NCI-H1105 treated with DMSO at 0.1 percent for 48 hours (cell line): ENCODE measurements at regions not wholly inside any gene's neighbourhood (a gene's known extent, or its start where the extent isn't known, plus 50 kb on each side); places are given as distances from the start of the nearest gene placed in this dataset.
"Not testable (repeated sequence)": the region's sequence is repeated elsewhere in the genome, so short reads cannot be mapped to it uniquely, and the experiment has no call there.

ENCODE experiments used
- DNase-seq: peaks from one replicate; lab custom pipeline; 2025; lab: John Stamatoyannopoulos, UW

DNA sequence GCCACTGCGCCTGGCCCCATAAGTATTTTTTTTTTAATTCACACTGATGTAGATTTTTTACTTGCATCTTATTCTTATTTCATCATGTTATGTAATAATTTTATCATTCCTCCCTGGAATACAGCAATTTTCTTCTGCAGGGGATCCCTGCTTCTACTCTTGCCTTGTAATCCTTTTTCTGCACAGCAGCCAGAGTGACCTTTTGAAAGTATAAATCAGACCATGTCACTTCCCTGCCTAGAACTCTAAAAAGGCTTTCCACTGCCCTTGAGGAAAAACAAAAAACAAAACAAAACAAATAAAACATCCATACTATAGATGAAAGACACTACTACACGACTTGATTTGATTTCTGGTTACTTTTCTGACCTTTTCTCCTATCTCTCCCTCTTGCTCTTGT lies 1334.7 kb downstream of the REEP3 start:
- no peak for DNase-seq

DNA sequence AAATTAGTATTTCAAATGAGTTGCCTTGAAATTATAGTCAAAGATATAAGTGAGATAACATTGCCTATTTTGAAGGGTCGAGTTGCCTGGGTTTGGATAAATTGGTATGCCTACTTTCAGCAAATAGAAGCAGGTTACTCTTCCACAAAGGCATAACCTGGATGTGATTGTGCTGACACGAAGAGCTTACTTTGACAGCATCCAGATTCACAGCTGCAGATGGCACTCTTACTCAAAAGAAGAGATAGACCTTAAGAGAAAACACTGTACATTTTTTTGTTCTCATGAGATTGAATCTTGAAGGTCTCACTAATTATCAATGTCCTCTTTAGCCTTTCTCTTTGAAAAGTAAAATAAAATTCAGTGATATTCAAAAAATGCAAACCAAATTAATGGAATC lies 1338.7 kb downstream of the REEP3 start:
- DNase-seq: no peak

DNA sequence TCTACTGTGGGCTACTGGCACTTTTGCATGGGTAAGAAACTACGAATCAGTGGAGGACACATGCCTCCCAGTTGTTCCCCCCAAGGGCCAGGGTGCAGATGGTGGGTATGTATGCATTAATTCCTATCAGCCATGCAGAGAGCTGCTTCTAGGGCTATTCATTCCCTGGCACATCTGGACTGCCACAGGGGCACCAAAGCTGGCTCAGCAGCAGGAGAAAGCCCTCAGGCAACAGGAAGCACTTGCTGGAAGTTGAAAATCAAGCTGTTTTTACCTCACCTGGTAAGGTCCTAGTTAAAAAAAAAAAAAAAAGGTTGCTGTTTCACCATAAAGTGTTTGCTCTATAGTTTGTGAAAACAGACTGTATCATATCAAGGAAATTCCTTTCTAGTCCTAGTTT lies 1342.6 kb downstream of the REEP3 start:
- no peak for DNase-seq

DNA sequence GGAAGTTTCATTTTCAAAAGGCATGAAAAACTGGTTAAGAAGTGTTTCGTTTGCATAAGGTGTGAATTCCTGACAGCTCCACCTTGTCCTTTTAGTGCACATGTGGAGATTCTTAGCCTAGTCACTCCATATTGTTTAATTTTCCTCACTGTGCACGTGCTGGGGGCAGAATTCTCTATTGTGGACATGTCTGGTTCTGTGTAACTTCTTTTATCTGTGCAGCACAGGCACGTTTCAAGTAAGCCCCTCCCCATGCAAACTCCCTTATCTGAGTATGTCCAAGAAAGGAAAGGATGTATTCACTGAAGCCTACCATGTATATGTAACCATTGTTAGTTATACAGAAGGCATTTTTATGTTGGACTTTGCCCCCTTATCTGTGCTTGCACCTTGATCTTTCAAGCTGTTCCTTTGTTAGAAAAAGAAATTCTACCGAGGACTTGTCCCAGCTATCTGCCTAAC lies 1346.3 kb downstream of the REEP3 start:
- DNase-seq: no peak

DNA sequence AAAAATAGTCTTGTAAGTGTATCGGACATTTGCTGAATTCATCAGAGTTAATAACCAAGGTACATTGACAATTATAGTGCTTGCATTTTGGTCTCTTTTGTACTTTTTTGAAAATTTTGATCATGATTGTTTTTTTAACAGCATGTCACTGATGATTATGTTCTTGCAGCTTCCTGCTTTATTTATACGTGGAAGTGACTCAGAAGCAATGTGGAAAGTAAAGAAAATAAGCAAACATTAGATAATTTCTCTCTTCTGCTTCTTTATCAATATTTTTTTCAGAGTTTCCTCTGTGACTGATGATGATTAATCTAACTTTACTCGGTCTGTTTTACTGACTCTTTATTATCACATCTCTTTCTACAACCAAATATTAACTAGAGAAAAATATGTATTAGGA lies 1351.9 kb downstream of the REEP3 start:
- DNase-seq: no peak

DNA sequence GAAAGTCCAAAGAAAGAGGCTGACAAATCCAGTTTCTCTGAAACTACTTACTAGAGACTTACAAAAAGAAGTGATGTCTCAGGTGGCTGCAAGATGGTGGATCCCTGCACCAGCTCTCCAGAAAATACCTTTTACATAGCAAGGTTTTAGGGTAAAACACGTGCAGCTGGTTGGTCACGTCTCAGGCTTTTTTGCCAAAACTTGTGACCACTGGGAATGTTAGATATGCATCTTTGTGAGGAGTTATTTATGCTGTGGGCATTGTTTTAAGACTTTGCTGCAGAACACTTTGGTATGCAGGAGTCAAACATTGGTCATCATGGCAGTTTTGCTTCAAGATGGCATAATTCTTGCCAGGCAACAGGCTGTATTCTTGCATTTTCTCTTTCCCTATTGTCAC lies 1352.8 kb downstream of the REEP3 start:
- DNase-seq: no peak

DNA sequence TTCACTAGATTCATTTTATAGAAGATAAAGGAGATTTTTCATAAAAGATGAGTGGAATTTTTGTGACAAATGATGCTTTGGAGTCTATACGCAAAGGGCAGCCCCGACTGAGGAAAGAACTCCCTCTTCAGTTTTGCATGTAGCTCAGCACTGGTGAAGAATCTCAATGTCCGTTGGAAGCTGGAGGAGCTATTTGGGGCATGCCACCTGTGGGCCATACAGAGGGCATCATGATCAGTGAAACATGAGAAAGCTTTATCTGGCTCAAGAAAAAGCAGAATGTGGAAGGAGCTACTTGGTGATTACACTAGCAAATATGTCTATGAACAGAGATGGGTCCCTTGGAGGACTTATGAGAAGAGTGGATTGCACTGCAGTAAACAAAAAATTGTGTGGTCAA lies 1359.3 kb downstream of the REEP3 start:
- no peak for DNase-seq

DNA sequence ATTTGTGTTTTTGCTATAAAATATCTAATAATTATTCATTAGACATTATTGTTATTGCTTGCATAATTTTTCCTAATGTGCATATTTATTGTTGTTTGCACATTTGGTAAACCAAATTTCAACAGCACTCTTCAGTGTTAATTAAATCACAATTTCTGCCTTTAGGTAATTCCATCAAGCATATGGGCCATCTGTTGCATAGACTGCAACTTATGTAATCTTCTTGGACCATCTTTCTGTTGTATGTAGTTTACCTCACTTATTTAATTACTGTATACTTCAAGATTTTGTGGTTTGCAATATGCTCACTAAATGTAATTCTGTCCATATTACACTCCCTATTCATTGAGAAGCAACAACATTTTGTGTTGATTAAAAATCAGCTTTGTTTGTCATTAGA lies 1360.1 kb downstream of the REEP3 start:
- no peak for DNase-seq

DNA sequence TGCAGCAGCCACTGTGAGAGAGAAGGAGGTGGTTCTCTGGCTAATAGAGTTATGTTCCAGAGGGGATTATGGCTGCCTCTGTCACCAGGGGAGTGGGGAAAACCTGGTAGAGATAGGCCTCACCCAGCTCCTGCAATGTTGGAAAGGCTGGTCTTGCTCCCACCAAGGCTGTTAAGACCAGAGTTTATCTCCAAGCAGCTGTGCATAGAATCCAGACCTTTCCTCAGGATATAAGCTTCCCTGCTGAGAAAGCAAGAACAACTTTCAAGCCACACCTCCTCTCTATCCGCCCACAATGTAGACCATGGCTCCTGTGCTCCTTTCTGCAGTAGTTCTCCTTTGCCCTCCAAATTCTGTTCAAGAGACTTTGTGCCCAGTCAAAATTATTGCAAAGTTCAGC lies 1375.4 kb downstream of the REEP3 start:
- DNase-seq: no peak

DNA sequence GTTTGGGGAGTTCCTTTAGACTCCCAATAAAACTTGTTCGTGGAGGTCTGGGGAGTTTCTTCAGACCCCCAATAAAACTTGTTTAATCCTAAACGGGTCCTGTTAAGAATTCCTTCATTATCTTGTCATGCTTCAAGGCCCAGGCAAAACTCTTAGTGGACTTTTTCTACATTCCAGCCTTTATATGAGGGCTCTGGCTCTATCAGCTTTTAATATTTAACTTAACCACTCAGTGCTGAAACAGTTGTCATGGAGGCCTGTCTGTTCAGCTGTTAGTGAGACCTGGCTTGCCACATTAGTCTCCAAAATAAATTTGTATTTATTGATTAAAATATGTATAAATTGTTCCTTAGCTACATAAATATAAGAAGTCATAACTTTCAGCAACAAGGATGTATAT lies 1385.1 kb downstream of the REEP3 start:
- DNase-seq: not testable (repeated sequence)

DNA sequence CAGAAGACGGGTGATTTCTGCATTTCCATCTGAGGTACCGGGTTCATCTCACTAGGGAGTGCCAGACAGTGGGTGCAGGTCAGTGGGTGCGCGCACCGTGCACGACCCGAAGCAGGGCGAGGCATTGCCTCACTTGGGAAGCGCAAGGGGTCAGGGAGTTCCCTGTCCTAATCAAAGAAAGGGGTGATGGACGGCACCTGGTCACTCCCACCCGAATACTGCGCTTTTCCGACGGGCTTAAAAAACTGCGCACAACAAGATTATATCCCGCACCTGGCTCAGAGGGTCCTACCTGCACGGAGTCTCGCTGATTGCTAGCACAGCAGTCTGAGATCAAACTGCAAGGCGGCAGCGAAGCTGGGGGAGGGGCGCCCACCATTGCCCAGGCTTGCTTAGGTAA lies 1403.1 kb downstream of the REEP3 start:
- DNase-seq: not testable (repeated sequence)

DNA sequence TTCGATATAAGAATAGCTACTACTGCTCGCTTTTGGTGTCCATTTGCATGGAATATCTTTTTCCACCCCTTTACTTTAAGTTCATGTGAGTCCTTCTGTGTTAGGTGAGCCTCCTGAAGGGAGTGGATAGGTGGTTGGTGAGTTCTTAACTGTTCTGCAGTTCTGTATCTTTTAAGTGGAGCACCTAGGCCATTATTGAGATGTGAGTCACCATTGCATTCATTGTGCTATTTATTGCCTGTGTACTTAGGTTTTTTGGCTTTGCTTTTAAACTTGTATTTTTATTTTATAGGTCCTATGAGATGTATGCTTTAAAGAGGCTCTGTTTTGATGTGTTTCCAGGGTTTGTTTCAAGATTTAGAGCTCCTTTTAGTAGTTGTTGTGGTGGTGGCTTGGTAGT lies 1430.8 kb downstream of the REEP3 start:
- DNase-seq: no peak

DNA sequence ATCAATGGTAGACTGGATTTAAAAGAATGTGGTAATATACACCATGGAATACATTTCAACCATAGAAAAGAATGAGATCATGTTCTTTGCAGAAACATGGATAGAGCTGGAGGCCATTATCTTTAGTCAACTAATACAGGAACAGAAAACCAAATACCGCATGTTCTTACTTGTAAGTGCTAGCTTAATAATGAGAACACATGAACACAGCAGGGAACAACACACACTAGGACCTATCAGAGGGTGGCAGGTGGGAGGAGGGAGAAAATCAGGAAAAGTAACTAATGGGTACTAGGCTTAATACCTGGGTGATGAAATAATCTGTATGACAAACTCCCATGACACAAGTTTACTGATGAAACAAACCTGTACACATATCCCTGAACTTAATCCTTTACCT lies 1435.2 kb downstream of the REEP3 start:
- no peak for DNase-seq

DNA sequence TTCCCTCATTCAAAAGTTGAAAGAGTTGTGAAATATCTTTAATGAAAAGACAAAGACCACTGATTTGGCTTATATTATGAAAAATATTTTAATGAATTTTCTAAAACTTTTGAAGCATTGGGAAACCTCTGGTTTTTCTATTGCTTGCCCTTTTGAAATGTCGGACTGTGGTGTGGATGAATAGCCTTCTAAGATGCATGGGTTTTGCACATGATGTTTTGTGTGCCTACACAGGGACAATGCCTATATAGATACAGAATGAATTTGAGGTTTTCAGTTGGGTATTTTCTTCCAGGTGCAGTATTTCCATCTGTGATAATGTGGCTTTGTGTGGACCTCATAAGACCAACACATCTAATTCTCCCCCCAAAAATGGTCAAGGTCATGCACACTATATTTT lies 1437.9 kb downstream of the REEP3 start:
- DNase-seq: no peak

DNA sequence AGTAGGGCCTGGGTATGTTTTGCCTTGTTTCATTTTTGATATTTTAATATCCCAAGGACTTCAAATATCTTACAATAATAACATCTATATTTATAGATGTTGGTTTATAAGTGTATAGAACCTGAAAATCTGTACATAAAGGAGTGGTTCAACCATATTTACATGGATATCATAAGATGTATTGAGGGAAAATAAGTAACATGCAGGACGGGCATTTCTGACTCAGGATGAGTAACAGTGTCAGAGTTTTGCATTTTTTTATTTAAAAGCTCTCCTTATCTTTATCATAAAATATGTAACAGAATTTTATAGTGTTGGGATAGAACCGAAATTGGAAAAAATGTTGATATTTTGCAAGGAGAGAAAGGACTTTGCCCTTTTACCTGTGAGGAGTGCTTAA lies 1438.7 kb downstream of the REEP3 start:
- no peak for DNase-seq

DNA sequence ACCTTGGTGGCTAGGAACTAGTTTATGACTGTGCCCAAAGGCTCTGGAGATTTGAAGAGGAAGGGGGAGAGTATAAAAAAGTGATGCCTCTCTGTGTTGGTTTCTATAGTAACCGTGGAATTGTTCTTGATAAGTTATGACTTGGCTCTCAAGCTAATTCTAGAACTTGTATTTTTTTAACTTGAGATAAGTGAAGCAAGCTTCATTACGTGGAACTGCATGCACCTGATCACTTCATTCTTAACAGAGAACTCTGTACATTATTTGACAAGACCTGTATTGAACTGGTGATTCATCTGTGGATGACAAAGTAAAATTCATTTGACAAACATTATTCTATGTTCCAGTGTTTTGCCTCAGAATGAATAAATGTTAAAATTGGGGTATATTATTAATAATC lies 1452.2 kb downstream of the REEP3 start:
- DNase-seq: no peak

DNA sequence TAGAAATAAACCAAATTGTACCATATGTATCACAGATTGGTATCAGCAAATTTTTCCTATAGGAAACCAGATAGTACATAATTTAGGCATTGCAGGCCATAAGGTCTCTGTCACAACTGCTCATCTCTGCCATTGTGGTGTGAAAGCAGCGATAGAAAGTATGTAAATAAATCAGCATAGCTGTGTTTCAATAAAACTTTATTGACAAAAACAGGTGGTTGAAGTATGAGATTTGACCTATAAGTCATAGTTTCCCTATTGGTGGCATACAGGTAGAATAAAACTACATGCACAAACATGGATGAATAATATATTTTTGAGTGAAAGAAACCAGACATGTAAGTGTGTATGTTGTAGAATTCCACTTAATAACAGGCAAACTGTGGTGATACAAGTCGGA lies 1454.9 kb downstream of the REEP3 start:
- DNase-seq: no peak

DNA sequence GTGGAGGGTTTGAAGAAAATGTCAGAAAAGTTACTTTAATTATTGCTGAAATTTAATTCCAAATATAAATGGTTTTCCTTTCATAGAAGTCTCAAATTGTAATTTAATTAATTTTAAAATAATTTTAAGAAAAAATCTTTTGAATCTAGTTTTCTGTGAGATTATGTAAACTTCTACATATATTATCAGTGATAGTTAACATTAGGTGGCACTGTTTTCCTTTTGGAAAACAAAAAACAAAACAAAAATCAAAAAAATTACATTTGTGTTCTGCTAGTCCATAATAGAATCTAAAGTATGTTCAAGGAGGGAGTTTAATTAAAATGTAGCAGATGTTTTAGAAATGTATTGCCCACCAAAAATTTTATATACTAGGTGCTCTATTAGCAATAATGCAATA lies 1456.7 kb downstream of the REEP3 start:
- no peak for DNase-seq

DNA sequence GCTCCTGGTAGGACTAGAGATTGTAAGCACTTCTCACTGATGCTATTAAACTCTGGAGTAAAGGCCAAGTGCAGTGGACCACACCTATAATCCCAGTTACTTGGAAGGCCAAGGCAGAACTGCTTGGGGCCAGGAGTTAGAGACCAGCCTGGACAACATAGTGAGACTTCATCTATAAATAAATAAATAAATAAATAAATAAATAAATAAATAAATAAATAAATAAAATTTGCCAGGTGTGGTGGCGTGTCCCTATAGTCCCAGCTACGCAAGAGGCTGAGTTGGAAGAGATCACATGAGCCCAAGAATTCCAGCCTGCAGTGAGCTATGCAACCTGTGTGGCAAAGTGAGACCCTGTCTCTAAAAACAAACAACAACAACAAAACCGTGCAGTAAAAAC lies 1475.7 kb downstream of the REEP3 start:
- DNase-seq: no peak

DNA sequence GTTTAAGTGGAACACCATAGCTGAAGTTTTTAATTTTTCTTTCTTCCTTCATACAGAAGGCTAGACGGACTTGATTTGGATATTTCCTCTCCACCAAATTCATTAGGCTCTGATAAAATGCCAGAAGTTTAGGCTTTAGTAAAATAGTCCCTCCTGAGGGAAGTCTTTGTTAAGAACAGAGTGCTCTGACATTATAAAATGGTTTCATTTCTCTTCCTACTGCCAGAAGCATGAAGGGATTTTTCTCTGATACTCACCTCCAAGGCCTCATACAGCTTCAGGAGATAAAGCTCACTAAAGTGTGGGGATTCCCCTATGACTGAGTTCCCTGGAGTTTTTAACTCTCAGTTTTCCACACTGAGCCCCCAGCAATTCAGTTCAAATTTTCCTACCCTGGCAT lies 1489.6 kb downstream of the REEP3 start:
- DNase-seq: no peak

DNA sequence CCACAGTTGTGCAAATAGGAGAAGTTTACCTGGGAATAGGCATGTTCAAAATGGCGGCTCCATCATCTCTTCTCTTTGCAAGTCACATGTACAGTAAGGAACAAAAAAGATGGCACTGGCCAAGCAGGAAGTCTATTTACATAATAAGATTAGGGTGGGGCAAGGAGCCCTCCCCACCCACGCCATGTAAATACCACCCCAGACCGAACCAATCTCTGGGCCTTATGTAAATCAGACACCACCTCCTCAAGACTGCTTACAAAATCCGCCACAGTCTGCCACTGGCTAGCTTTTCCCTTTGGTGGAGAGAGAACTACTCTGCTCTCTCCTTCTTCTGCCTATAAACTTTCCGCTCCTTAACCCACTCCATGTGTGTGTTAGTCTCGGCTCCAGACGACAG lies 1496.3 kb downstream of the REEP3 start:
- no peak for DNase-seq

DNA sequence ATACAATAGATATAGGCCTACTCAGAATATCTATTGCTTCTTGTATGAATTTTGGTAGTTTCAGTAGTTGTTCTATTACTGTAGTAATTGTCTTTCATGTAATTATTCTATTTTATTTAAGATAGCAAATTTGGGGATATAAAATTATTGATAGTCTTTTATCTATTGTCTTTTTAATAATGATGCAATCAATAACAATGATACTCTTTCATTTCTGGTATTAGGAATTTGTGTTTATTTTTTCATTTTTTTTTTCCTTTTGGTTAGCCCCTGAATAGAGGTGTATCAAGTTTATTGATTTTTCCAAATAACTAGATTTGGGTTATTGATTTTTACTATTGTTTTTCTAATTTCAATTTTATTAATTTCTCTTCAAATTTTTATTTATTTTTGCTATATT lies 1503.7 kb downstream of the REEP3 start:
- DNase-seq: no peak

DNA sequence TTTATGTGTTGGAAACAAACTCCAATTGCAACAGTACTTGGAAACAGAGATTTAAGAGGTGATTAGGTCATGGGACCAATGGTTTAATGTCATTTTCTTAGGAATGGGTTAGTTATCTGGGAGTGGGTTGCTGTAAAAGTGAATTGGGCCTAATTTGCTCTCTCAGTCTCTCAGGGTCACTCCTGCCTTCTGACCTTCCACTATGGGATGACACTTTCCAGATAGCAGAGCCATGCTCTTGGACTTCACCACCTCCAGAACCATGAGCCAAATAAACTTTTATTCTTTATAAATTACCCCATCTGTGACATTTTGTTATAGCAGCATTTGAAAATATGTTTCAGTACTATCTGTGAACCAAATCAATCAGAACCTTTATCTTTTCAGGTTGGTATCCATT lies 1509.1 kb downstream of the REEP3 start:
- no peak for DNase-seq

DNA sequence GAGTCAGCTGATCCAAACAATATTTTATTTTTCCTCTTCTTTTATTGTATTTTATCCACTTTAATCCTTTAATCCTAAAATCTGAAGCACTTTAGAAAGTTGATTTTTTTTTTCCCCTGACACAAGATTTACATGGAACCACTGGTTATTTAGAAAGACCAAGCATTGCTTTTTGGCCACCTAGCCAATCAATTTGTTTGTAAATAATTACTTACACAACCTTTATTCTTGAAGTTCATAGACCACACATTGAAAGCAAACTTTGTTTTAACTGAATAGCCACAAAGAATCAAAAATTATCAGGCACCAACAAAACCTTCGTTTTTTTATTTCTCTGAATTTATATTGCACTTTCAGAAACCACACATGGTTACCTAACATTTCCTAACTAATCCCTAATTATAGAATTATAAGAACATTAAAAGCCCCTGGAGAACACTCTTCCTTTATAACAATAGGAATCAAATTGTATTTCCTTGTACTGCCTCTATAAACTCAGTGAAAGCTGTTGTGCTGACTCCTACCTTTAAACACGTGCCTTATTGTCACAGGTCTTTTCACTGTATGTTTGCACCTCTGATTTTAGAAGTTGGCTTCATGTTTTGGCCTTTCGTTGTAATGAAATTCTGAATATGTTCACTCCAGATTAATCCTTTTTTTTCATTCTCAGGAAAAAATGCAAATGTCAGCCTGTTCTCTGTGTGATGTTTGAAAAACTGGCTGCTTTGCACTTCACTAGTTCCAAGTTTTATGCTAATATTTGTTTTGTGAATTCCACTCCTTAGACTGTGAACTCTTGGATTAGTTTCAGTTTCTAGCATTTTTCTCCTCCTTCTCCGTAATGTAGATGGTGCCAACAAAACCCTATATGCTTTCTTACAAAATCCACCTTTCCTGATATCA lies 1511.9 kb downstream of the REEP3 start:
- DNase-seq: no peak
